ENCODE measurements at regions not wholly inside any gene's neighbourhood (a gene's known extent, or its start where the extent isn't known, plus 50 kb on each side); places are given as distances from the start of the nearest gene placed in this dataset.

DNA sequence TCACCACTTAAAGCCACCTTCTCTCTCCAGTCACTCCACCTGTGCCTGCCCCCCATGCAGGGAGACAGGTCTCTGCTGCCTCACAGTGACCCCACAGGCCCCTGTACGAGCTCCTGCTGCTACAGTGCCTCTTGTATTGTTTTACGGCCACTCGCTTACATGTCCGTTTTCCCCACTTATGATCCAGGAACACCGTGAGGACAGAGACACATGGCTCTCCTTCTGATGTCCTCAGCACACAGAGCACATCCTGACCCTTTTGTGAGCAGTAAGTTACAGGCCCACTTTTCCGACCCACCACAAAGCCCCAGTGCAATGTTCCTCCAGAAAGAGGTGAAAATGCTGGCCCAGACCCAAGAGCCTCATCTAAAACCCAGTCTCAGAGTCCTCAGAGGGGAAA, 84.8 kb upstream of the GNAO1 start:
- Histone ChIP-seq H3K9me3 (ENCODE audit: control insufficient read depth, insufficient read depth, low read depth, low read length) (no peaks in the 10 kb centered on the region), H3K36me3 (ENCODE audit: control insufficient read depth in 2 of 2, insufficient read depth in 1 of 2, low read length in 2 of 2) (no peaks in the 10 kb centered on the region), H3K4me3 (ENCODE audit: low read depth, low read length) (no peak overlapping the region), H3K4me1 (ENCODE audit: control insufficient read depth, insufficient read depth, low read length) (no peaks in the 10 kb centered on the region), H3K27ac (ENCODE audit: extremely low read depth, low read depth, low read length) (no peak overlapping the region)
- CTCF ChIA-PET = interaction anchor here (0.6 kb wide), 1 partner anchor 31 kb away, joined by 3 read pairs; no protein-coding TSS in a partner anchor
- POLR2A ChIA-PET = no interaction called here
- TF ChIP-seq ZFP69B (tag by site-specific recombination; IDR thresholded peaks at IDR 0.05) (no peak), ZNF560 (tag by site-specific recombination; IDR thresholded peaks at IDR 0.05; ENCODE audit: borderline replicate concordance) (no peak), ZNF571 (tag by site-specific recombination; IDR thresholded peaks at IDR 0.05) (no peak), ZNF549 (tag by site-specific recombination; IDR thresholded peaks at IDR 0.05) (no peak), ZNF239 (tag by site-specific recombination; IDR thresholded peaks at IDR 0.05) (no peak), ZNF274 (IDR thresholded peaks at IDR 0.05; ENCODE audit: low read length) (no peak), ZNF274 (tag by site-specific recombination; IDR thresholded peaks at IDR 0.05; ENCODE audit: borderline replicate concordance) (no peak), ZBTB21 (tag by site-specific recombination; IDR thresholded peaks at IDR 0.05) (no peak), ZNF677 (tag by site-specific recombination; IDR thresholded peaks at IDR 0.05) (no peak)
- TF ChIP-seq, protein P1, sequence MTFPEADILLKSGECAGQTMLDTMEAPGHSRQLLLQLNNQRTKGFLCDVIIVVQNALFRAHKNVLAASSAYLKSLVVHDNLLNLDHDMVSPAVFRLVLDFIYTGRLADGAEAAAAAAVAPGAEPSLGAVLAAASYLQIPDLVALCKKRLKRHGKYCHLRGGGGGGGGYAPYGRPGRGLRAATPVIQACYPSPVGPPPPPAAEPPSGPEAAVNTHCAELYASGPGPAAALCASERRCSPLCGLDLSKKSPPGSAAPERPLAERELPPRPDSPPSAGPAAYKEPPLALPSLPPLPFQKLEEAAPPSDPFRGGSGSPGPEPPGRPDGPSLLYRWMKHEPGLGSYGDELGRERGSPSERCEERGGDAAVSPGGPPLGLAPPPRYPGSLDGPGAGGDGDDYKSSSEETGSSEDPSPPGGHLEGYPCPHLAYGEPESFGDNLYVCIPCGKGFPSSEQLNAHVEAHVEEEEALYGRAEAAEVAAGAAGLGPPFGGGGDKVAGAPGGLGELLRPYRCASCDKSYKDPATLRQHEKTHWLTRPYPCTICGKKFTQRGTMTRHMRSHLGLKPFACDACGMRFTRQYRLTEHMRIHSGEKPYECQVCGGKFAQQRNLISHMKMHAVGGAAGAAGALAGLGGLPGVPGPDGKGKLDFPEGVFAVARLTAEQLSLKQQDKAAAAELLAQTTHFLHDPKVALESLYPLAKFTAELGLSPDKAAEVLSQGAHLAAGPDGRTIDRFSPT (tag by site-specific recombination; IDR thresholded peaks at IDR 0.05) = no peak

DNA sequence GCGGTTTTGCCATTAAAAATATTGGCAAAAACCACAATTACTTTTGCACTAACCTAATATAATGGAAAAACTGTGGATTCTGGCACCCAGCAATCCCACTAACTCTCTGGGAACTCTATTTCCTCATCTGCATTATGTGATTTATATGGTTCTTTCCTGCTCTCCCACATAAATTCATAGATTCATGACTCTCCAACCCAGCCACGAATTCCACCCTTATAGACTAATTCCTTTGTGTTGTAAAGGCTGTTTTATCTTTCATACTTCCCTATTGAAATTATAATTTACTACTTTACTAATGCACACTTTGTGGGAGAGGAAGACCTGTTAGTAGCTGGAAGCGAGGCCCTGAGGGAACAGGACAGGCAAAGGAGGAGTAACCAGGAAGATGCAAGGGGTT, 88.4 kb upstream of the GNAO1 start:
- ChIA-PET POLR2A (no interaction called here), CTCF (no interaction called here)
- H3K36me3 ChIP-seq (ENCODE audit: control insufficient read depth in 2 of 2, insufficient read depth in 1 of 2, low read length in 2 of 2) = no peaks in the 10 kb centered on the region
- TF ChIP-seq ZNF529 (tag by site-specific recombination; IDR thresholded peaks at IDR 0.05; ENCODE audit: insufficient replicate concordance) = no peak
- TF ChIP-seq ZNF670 (tag by site-specific recombination; IDR thresholded peaks at IDR 0.05; ENCODE audit: low read depth) = no peak
- TF ChIP-seq ZNF335 (tag by site-specific recombination; conservative IDR thresholded peaks at IDR 0.05) = no peak
- TF ChIP-seq ZNF366 (tag by site-specific recombination; conservative IDR thresholded peaks at IDR 0.05) = no peak
- TF ChIP-seq ZNF24 (tag by site-specific recombination; IDR thresholded peaks at IDR 0.05) = no peak
- no peak for TF ChIP-seq WT1 (tag by site-specific recombination; IDR thresholded peaks at IDR 0.05)
- no peak for TF ChIP-seq ATF2 (tag by site-specific recombination; IDR thresholded peaks at IDR 0.05; ENCODE audit: low read depth)
- no peak for TF ChIP-seq ZNF157 (tag by site-specific recombination; IDR thresholded peaks at IDR 0.05)
- no peak for TF ChIP-seq ZNF654 (tag by site-specific recombination; IDR thresholded peaks at IDR 0.05; ENCODE audit: low read depth)
- TF ChIP-seq, protein P2, sequence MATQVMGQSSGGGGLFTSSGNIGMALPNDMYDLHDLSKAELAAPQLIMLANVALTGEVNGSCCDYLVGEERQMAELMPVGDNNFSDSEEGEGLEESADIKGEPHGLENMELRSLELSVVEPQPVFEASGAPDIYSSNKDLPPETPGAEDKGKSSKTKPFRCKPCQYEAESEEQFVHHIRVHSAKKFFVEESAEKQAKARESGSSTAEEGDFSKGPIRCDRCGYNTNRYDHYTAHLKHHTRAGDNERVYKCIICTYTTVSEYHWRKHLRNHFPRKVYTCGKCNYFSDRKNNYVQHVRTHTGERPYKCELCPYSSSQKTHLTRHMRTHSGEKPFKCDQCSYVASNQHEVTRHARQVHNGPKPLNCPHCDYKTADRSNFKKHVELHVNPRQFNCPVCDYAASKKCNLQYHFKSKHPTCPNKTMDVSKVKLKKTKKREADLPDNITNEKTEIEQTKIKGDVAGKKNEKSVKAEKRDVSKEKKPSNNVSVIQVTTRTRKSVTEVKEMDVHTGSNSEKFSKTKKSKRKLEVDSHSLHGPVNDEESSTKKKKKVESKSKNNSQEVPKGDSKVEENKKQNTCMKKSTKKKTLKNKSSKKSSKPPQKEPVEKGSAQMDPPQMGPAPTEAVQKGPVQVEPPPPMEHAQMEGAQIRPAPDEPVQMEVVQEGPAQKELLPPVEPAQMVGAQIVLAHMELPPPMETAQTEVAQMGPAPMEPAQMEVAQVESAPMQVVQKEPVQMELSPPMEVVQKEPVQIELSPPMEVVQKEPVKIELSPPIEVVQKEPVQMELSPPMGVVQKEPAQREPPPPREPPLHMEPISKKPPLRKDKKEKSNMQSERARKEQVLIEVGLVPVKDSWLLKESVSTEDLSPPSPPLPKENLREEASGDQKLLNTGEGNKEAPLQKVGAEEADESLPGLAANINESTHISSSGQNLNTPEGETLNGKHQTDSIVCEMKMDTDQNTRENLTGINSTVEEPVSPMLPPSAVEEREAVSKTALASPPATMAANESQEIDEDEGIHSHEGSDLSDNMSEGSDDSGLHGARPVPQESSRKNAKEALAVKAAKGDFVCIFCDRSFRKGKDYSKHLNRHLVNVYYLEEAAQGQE (tag by site-specific recombination; IDR thresholded peaks at IDR 0.05) = no peak
- TF ChIP-seq ZNF10 (tag by site-specific recombination; IDR thresholded peaks at IDR 0.05) = no peak
- TF ChIP-seq, protein P3, sequence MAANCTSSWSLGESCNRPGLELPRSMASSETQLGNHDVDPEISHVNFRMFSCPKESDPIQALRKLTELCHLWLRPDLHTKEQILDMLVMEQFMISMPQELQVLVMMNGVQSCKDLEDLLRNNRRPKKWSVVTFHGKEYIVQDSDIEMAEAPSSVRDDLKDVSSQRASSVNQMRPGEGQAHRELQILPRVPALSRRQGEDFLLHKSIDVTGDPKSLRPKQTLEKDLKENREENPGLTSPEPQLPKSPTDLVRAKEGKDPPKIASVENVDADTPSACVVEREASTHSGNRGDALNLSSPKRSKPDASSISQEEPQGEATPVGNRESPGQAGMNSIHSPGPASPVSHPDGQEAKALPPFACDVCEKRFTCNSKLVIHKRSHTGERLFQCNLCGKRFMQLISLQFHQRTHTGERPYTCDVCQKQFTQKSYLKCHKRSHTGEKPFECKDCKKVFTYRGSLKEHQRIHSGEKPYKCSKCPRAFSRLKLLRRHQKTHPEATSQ (tag by site-specific recombination; IDR thresholded peaks at IDR 0.05) = no peak
- no peak overlapping the region for H3K4me3 ChIP-seq (ENCODE audit: low read depth, low read length)
- H3K4me1 ChIP-seq (ENCODE audit: control insufficient read depth, insufficient read depth, low read length) = no peaks in the 10 kb centered on the region
- H3K27ac ChIP-seq (ENCODE audit: extremely low read depth, low read depth, low read length) = no peak overlapping the region
- no peaks in the 10 kb centered on the region for H3K9me3 ChIP-seq (ENCODE audit: control insufficient read depth, insufficient read depth, low read depth, low read length)
